Aorta (tissue), 5 donors: ENCODE measurements at regions not wholly inside any gene's neighbourhood (a gene's known extent, or its start where the extent isn't known, plus 50 kb on each side); places are given as distances from the start of the nearest gene placed in this dataset.

Experiments
- ATAC-seq: fragments of 200-7000 bp; cut with Tn5 transposase; one replicate; pipeline ENCODE4 v1.9.1; 2022; ENCODE audit warnings: moderate library complexity; ENCODE audit not compliant: low FRiP score
- DNase-seq, 2 donors: peaks; one replicate each; pipeline ENCODE4 v3.0.0-alpha.2; 2020
- H3K27ac ChIP-seq, 2 donors: one replicate each; pipeline ENCODE4 v1.5.1; 2013; ENCODE audit warnings: low read length in 2 of 2, mild to moderate bottlenecking in 2 of 2, moderate library complexity in 2 of 2, control low read depth in 1 of 2, inconsistent platforms in 1 of 2, low read depth in 1 of 2
- H3K27me3 ChIP-seq, 2 donors: one replicate each; pipeline ENCODE4 v1.6.1; 2013; ENCODE audit warnings: control low read depth in 1 of 2, low read length in 1 of 2, mild to moderate bottlenecking in 1 of 2, moderate library complexity in 1 of 2; ENCODE audit not compliant: insufficient read depth in 2 of 2, control insufficient read depth in 1 of 2
- H3K36me3 ChIP-seq, 2 donors: one replicate each; pipeline ENCODE4 v1.6.1; 2013; ENCODE audit warnings: control low read depth in 1 of 2, low read length in 1 of 2, mild to moderate bottlenecking in 1 of 2; ENCODE audit not compliant: insufficient read depth in 2 of 2, control insufficient read depth in 1 of 2
- H3K4me1 ChIP-seq, 2 donors: one replicate each; pipeline ENCODE4 v1.6.1; 2013; ENCODE audit warnings: low read length in 2 of 2, control low read depth in 1 of 2, mild to moderate bottlenecking in 1 of 2, moderate library complexity in 1 of 2; ENCODE audit not compliant: insufficient read depth in 2 of 2, control insufficient read depth in 1 of 2
- H3K4me3 ChIP-seq, 2 donors: one replicate each; pipeline ENCODE4 v1.5.1; 2013; ENCODE audit warnings: low read length in 2 of 2, control low read depth in 1 of 2, mild to moderate bottlenecking in 1 of 2
- H3K9me3 ChIP-seq: one replicate; pipeline ENCODE4 v1.6.1; 2013; ENCODE audit warnings: mild to moderate bottlenecking, low read length; ENCODE audit not compliant: control insufficient read depth
- WGBS, 2 donors: extraction: QIAGEN DNeasy Blood & Tissue Kit; methylation state at CpG; one replicate each; pipeline ENCODE4 v1.1.7; 2013; 5-methylcytosine and 5-hydroxymethylcytosine counted together
- intact Hi-C, 2 donors: fragments of 100-400 bp; cut with DNase I; formaldehyde crosslinking; loops; one replicate each; pipeline versions ENCODE4 v1.14.2 to v1.15.0; 2022
- donor health status: healthy with polysubstance abuse.
- donor health status: Bipolar disorder and iron deficiency.
- donor health status: DM: no; HTN: no; CAD: no.
- donor health status: DM: no; HTN: no; CAD: no.
- donor health status: DM: yes; HTN: yes; CAD: no.

DNA sequence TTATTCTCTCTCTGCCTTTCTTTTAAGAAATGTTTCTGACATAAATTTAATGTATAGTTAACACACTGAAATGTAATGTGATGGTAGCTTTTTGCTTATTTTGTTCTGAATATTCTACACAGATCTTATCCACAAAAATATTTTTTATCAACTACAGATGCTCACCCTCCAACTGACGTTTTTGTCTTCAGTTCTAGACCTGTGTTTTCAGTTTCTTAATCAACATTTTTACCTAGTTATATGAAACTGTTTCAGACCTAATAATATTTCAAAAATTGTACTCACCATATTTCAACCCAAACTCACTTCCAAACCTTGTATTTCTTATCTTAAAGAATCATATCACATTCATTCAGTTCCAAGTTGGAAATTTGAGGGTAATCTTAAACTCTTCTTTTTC, 452.8 kb downstream of the RFPL4B start:
- Histone ChIP-seq H3K36me3 (no peaks in the 10 kb centered on the region), H3K27me3 (no peaks in the 10 kb centered on the region), H3K4me1 (no peaks in the 10 kb centered on the region), H3K27ac (no peak overlapping the region), H3K9me3 (no peaks in the 10 kb centered on the region), H3K4me3 (no peak overlapping the region)
- ATAC-seq (no peak), DNase-seq (no peak)
- 78 to 79% methylated on average over 1 of the region's 1 CpG for WGBS, 2 donors
- intact Hi-C loops, result no loop called here

DNA sequence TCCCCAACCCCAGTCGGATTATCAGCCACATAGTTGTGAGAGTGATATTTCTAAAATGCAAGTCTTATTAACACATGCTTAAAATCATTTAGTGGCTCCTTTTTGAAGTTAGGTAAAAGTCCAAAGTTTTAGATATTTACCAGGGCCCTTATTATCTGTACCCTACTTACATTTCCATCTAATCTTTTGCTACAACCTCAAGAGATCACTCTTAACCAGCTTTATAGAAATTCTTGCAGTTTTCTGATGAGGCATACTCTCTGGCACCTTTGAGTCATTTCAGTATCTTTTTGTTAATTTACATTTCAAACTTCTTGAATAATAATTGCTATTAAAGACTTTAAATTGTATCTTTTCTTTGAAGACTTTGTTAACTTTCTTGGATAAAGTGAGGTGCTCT, 453.3 kb downstream of the RFPL4B start:
- Histone ChIP-seq H3K4me3 (no peak overlapping the region), H3K4me1 (no peaks in the 10 kb centered on the region), H3K27ac (no peak overlapping the region), H3K36me3 (no peaks in the 10 kb centered on the region), H3K27me3 (no peaks in the 10 kb centered on the region), H3K9me3 (no peaks in the 10 kb centered on the region)
- ATAC-seq (no peak), DNase-seq (no peak)
- intact Hi-C loops, result no loop called here
- 78 to 90% methylated on average over 1 of the region's 1 CpG for WGBS, 2 donors

DNA sequence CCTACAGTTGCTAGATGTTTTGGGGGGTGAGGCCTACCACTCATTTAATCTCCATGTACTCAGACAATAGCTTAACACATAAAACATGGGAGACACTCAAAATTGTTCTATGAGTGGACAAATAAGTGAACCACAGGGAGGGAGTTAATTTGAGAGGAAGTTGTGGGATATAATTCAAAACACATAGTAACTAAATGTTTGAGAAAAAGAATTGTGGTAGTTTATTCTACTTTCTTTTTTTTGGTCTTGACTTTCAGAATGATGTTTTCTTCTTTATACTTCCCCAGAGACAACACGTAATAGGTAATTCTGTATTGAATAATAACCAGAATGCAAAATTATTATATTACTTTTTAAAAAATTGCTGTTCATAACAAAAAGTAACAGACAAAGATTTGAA, 453.8 kb downstream of the RFPL4B start:
- Histone ChIP-seq H3K27me3 (no peaks in the 10 kb centered on the region), H3K36me3 (no peaks in the 10 kb centered on the region), H3K27ac (no peak overlapping the region), H3K9me3 (no peaks in the 10 kb centered on the region), H3K4me3 (no peak overlapping the region), H3K4me1 (no peaks in the 10 kb centered on the region)
- WGBS, 2 donors, result 95 to 97% methylated on average over 1 of the region's 1 CpG
- no peak for ATAC-seq
- no peak for DNase-seq
- intact Hi-C loops, result no loop called here

DNA sequence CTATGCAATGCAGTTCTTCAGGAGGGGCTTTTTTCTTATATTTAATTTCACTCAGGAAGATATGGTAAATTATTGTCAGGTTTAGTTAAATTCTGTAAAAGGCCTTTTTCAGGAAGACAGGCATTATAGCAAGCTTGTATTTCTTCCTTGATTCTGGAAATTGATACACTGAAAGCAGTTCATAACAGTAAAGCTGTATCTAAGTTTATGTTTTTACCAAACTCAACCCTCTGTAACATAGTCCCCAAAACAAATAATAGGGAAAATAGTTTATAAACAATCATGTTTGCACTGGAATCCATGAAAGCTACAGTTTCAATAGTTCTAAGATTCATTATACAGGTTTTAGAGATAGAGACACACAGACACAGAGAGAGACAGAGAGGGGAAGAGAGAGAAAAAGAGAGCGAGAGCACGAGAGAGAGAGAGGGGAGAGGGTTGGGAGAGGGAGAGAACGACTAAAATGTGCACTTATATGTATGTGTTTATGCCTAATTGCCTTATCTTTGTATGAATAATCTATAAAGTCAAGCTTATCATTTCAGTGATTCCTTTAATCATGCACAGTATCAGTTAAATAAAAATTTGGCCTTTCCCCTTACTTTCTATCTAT, 454.4 kb downstream of the RFPL4B start:
- H3K4me1 ChIP-seq, result no peaks in the 10 kb centered on the region
- H3K27me3 ChIP-seq, result no peaks in the 10 kb centered on the region
- intact Hi-C loops, result no loop called here
- no peak overlapping the region for H3K27ac ChIP-seq
- H3K36me3 ChIP-seq, result no peaks in the 10 kb centered on the region
- WGBS, 2 donors, result 68 to 75% methylated on average over 3 of the region's 3 CpGs
- no peaks in the 10 kb centered on the region for H3K9me3 ChIP-seq
- ATAC-seq, result no peak
- no peak for DNase-seq
- H3K4me3 ChIP-seq, result no peak overlapping the region

DNA sequence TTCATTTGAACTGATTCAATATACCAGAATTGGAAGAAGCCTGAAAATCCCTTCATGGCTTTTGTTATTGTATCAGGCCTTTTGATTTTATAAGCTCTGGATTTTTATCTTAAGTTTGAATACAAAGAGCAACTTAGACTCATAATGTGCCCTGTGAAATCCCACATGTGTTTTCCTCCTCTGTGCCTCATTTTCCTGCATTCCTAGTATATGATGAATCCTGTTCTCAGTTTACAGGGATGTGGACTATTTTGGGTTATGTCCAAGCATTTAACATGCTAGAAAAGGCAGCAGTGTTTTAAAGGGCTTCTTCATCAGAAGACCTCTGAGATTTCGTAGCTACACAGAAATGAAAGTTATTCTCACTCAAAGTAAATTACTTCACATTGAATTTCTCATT, 455.0 kb downstream of the RFPL4B start:
- Histone ChIP-seq H3K4me1 (no peaks in the 10 kb centered on the region), H3K36me3 (no peaks in the 10 kb centered on the region), H3K27ac (no peak overlapping the region), H3K9me3 (no peaks in the 10 kb centered on the region), H3K27me3 (no peaks in the 10 kb centered on the region), H3K4me3 (no peak overlapping the region)
- DNase-seq (no peak), ATAC-seq (no peak)
- WGBS, 2 donors, result 60 to 67% methylated on average over 1 of the region's 1 CpG
- intact Hi-C loops, result no loop called here

DNA sequence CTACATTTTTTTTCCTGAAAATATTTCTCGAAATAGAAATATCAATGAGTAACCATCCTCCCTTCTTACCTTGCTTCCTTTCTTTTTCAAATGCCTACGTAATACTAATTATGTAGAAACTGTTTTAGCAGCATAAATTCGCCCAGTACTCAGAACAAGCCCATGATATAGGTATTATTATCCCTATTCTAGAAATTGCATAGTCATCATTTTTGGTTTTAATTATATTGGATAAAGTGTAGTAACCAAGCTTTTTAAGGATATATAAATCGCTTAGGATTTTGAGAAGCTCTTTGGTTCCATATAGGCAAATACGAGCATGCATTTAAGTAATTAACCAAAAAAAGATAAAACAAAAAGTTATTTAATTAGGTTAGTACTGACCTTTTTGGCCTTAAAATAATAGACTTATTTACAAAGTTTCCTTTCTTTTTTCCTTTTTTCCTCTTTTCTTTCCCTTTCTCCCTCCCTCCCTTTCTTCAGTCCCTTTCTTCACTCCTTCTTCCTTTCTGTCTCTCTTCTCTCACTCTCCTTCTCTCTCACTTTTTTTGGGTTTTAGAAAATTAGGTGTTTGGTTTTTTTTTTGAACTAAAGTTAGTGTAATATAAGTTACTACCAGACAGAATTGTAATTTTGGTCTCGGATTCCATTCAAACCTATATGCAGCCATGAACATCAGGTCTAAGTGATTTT, 457.7 kb downstream of the RFPL4B start:
- no peaks in the 10 kb centered on the region for H3K27me3 ChIP-seq
- ATAC-seq (no peak), DNase-seq (no peak)
- H3K4me1 ChIP-seq, result no peaks in the 10 kb centered on the region
- 95 to 97% methylated on average over 6 of the region's 6 CpGs for WGBS, 2 donors
- no peak overlapping the region for H3K27ac ChIP-seq
- intact Hi-C loops, result no loop called here
- no peaks in the 10 kb centered on the region for H3K36me3 ChIP-seq
- no peak overlapping the region for H3K4me3 ChIP-seq
- no peaks in the 10 kb centered on the region for H3K9me3 ChIP-seq

DNA sequence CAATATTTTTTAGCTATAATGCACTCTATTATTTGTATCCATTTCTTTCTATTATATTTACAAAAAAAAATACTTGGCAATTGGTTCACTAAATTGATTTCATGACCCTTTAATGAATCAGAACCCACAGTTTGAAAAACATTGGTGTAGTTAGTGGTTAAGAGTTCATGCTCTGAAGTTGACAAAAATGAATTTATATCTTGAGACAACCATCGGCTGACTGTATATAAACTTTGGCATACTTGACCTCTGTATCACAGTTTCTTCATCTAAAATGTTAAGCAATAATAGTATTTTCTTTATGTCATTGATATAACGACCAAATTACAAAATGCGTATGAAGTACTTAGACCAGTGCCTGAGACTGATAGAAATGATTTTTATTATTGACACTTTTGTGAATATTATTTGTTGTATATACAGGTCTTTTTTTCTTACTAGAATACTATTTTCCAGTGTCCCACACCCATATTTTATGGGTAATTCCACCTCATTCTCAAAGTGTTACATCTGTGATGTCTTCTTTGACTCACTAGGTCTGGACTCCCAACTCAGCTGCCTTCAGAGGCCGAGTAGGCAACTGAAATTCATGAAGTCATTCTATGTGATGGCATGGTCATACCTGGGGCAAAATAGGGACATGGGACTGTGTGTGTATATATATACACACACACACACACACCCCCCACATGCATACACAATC, 459.2 kb downstream of the RFPL4B start:
- no peaks in the 10 kb centered on the region for H3K36me3 ChIP-seq
- ATAC-seq, result no peak
- no peaks in the 10 kb centered on the region for H3K27me3 ChIP-seq
- no peak overlapping the region for H3K4me3 ChIP-seq
- H3K27ac ChIP-seq, result no peak overlapping the region
- intact Hi-C loops, result no loop called here
- no peak for DNase-seq
- 71 to 76% methylated on average over 4 of the region's 4 CpGs for WGBS, 2 donors
- no peaks in the 10 kb centered on the region for H3K4me1 ChIP-seq
- no peaks in the 10 kb centered on the region for H3K9me3 ChIP-seq

DNA sequence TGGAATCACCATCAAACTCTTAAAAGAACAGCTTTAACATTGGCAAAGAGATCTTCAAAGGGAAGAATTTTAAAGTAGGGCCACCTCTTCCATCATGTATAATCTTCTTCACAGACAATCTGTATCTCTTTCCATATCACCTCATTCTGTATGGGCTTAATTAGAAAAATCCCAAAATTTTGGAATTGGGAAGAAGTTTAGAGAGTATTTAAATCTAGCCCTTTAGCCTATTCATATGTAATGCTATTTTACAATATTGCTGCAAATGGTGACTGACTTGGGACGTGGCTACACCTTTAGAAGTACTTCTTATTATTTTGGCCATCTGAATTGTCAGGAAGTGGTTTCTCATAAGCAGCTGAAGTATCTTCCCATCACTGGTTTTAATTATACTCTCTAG, 474.3 kb downstream of the RFPL4B start:
- Histone ChIP-seq H3K27me3 (no peaks in the 10 kb centered on the region), H3K4me1 (no peaks in the 10 kb centered on the region), H3K36me3 (no peaks in the 10 kb centered on the region), H3K4me3 (no peak overlapping the region), H3K27ac (no peak overlapping the region), H3K9me3 (no peaks in the 10 kb centered on the region)
- no peak for DNase-seq
- no peak for ATAC-seq
- 83 to 88% methylated on average over 1 of the region's 1 CpG for WGBS, 2 donors
- intact Hi-C loops, result no loop called here

DNA sequence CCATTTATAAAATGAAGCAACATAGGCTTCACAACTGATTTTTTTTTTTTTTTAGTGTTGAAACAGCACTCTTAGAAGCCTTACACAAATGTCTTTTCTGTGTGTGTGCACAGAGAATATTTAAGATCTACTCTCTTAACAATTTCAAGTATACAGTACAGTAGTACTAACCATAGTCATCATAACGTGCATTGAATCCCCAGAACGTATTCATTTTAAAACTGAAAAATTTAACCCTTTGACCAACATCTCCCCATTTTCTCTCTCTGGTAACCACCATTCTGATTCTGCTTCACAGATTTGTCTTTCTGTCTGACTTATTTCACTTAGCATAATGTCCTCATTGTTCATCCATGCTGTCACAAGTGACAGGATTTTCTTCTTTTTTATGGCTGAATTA, 475.6 kb downstream of the RFPL4B start:
- ATAC-seq (no peak), DNase-seq (no peak)
- Histone ChIP-seq H3K27ac (no peak overlapping the region), H3K27me3 (no peaks in the 10 kb centered on the region), H3K4me3 (no peak overlapping the region), H3K9me3 (no peaks in the 10 kb centered on the region), H3K4me1 (no peaks in the 10 kb centered on the region), H3K36me3 (no peaks in the 10 kb centered on the region)
- WGBS, 2 donors, result 60 to 61% methylated on average over 2 of the region's 2 CpGs
- intact Hi-C loops, result no loop called here
